Stimulated activated CD8-positive, alpha-beta memory T cell treated with anti-CD3 and anti-CD28 coated beads, Interleukin-2, amount 100 ng/mL, for 48 hours (primary cell): ENCODE measurements at regions not wholly inside any gene's neighbourhood (a gene's known extent, or its start where the extent isn't known, plus 50 kb on each side); places are given as distances from the start of the nearest gene placed in this dataset.

Experiments
- DNase-seq, 2 donors: peaks; one replicate each; pipeline ENCODE4 v3.0.0-alpha.2; 2020; ENCODE audit warnings: low read depth in 2 of 2

DNA sequence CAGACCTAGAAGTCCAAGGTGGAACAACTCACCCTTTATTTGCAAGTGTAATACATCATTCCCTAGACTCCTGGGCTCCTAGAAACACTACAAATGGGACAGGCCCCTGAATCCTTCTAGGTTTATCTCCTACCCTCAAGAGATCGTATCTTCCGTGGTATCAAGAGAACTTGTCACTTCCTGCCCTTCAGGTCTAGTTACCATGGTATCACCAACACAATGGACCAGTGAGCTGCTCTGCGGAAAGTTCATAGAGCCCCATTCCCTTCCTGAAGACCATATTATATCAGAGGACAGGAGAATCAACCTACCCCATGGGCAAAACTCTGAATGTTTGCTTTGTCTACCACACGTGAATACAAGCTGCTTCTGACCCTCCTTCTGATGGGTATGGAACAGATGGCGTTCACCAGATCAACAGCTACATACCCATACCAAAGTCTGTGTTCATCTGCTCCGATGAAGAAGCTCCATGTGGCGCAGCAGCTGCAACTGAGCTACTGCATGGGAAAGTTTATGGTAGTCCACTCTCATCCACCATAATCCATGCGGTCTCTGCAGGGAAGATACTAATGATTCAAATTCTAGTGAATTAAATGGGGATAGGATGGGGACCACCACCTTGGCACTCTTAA is 84.6 kb upstream of the KLF13 start:
- DNase-seq = no peak

DNA sequence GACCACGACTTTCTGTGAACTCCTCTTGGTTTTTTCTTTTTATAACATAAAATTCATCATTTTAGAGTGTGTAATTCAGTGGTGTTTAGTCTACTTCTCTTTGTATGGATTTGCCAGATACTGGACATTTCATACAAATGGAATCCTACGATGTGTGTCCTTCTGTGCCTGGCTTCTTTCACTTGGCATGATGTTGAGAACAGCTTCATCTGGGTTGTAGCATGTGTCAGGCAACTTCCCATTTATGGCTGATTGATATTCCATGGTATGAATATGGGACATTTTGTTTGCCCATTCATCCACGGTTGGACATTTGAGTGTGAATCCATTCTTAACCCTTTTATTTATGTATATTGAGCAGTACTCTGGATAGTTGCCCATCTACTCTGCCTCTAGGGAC is 82.7 kb upstream of the KLF13 start:
- no peak for DNase-seq

DNA sequence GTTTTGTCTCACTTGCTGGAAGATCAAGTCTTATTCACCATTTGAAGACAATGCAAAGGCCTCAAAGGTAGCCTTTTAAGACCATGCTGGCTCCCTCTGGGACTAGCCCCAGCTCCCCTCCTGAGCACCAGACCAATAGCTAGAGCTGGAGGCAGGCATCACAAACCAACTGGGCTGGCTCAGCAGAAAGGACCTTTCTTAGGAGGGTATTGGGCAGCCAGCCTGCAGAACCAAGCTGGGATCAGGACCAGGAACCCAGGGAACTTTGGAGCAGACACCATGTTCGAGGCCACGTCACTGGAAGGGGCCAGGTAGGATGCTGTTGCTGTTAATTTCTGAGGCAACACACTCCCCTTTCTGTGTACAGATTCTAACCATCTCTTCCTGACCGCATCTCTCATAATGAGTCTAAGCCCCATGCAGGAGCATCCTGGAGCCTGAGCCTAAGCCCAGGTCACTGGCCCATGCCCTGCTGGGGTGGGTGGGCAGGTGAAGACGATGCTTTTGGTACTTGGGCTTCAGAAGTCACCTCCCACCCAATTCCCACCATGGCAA is 81.4 kb upstream of the KLF13 start:
- DNase-seq = no peak

DNA sequence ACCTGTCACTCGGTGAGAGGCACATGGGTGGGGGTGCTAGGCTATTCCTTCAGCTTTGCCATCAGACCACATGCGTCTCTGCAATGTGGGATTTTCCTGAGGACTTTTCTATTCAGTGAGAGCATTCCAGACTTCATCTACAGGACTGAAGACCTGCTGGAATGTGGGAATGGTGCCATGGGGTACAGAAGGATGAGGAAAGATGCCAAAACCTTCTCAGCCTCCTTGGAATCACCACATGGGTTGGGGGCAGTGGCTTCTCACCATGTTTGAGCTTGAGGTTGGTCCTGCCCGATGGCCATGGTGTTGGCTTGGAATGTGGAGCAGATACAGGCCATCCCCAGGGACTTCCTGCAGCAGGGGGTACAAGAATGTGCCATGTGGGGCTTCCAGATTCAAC is 80.9 kb upstream of the KLF13 start:
- DNase-seq = no peak

DNA sequence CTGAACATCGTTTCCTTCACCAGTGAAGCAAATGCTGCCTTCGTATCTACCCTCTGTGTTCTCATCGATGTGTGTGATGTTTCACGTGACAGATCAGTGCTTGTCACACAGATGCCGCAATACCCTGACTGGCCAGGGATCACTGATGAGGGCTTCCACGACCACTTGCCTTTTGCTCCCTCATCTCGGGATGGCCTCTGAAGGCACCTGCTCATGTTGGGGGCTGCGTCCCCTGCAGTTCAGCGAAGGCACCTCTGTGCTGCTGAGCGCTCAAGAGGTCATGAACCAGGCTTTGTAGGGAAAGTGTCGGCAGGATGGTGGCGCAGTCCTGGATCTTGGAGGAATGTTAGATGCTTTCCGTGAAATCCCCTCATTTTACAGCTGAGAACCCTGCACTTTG is 79.2 kb upstream of the KLF13 start:
- no peak for DNase-seq

DNA sequence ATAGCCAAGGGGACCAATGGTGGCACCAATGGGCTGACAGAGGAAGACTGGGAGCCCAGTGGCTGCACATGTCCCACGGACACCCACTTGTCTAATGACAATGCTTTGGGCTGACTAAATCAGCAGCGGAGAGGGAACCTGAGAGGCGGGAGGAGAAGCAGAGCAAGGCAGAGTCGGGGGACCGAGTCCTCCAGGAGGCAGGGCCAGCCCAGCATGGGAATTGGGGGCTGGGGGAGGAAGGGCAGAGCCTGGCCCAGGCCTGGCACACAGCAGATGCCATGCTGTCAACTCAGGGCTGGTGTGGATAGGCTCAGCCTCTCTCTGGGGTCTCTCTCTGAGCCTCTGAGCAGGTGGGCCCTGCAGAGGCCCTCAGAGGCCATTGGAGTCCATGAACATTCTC is 78.4 kb upstream of the KLF13 start:
- no peak for DNase-seq

DNA sequence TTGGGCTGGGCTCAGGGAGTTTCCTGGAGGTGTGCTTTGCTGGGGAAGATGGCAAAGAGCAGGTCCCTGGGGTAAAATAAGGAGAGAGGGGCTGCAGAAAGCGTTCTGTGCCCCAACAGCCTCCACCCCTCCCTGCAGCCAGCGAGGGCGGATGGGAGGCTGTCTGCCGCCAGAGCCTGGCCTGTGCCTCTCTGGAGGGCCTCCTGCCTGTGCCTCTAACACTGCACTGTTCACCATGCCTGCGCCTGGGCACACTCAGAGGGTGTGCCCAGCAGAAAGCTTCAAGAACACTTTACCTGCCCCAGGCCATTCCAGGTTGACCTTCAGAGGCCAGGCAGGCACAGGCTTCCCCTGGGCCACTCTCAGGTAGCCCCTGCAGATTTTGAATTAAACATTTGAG is 77.7 kb upstream of the KLF13 start:
- DNase-seq = no peak

DNA sequence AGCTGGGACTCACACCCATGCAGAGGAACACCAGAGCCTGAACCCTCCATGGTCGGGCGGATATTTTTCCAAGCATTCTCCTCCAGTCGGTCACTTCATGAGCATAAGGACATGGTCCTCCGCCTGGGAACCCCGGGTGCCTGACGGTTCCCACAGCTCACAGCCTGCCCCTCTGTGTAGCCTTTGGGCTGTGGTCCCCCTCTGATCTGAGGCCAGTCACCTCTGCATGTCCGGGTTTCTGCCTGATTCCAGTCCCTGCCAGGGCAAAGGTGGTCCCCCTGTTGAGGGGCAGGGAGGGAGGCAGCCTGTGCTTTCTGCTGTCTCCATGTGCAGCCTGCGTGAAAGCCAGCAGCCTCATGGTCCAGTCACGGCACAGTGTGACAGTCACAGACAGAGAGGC is 76.6 kb upstream of the KLF13 start:
- DNase-seq = no peak

DNA sequence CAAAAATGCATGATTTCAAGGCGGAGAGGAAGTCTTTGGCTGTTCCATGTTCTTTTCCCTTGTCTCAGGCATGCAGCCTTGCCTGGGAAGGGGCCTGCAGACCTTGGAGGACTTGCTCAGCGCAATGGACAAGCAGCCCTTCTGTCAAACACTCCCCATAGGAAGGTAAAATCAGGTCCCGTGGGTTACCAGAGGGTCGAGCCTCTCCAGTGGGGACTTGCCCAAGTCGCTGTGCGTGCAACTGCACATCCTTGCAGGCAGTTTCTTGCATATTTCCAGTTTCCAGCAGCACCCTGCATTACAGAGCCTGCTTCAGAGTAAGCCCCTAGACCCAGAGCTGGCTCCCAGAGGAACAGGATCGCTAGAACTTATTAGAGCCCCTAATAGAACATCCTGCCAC is 75.5 kb upstream of the KLF13 start:
- no peak for DNase-seq

DNA sequence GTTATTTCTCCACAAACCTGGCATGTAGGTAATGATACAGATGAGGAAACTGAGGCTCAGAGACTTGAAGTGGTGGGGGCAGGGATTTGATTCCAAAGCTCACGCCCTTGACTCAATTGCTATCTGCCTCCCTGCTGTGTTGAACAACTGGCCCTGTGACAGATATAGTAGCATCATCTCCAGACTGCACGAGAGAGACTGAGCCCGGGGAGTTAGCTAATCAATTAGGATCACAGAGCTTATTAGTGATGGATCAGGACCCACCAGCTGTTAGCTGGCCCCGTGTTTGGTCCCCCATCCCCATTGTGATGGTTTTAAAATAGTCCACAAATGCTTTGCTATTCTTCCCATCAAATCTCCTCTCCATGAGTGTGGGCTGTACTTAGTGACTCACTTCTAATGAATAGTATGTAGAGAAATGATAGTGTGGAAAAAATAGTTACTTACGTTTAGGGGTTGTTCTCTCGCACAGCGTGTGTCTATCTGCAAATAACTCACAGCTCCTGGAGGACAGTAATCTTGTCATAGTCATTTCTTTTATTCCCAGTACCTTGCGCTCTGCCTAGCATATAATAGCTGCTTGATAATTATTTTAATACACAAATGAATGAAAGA is 74.4 kb upstream of the KLF13 start:
- no peak for DNase-seq

DNA sequence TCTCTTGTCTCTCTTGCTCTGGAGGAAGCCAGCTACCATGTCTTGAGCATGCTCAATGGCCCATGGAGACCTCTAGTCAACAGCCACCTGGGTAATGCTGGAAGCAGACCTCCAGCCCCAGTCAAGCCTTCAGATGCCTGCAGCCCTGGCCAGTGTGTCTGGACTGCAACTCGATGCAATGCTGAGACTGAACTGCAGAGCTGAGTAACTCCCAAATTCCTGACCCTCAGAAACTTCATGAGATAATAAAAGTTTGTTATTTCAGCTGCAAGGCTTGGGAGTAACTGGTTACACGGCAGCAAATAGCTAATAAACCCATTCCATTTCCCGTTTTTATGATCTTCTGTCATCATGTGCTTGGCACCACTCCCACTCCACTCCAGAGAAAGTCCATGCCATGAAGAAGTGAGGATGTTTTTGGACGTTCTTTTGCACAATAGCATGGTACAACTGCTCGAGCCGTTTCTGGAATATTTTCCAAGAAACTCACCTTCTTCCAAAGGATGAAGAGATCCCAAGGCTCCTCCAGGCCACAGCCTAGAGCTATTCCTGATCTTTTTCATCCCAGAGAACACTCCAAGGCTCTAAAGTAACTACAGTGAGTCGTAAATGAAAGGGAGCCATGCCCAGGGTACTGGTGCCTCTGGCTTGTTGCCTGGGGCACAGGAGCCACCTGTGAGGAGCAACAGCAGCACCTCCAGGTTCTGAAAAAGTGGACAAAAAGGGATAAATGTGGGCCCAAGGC is 72.0 kb upstream of the KLF13 start:
- no peak for DNase-seq

DNA sequence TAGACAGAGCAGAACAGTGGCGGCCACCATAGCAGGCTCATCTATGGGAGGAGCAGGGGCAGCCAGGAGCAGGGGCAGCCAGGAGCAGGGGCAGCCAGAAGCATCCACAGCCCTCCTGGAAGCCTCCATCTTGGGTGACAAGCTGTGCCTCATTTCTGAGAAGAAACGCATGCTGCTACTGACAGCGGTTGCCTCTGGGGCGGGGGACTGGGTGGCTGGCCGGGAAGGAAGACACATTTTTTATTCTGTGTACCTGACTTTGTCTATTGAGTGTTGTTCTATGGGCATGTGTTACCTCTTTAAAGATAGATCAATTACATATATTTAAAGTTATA is 71.5 kb upstream of the KLF13 start:
- no peak for DNase-seq

DNA sequence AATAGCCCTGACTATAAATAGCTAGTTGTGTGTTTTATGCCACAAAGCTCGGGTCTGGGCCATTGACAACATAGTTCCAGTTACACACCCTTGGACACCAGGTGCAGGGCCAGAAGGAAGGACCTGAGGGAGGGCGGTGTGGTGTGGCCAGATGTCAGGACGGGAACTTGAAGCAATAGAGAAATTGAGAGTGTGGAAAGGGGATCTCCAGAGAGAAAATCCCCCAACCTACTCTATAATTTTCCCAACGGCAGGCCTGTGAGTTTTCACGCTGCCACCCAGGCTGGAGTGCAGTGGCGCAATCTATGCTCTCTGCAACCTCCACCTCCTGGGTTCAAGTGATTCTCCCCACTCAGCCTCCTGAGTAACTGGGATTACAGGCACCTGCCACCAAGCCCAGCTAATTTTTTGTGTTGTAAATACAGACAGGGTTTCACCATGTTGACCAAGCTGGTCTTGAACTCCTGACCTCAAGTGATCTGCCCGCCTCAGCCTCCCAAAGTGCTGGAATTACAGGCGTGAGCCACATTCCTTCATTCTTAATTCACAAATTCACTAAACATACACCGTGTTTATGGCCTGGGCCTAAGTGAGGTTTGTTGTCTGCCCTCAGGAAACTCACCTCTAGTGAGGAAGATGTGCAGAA is 70.8 kb upstream of the KLF13 start:
- no peak for DNase-seq

DNA sequence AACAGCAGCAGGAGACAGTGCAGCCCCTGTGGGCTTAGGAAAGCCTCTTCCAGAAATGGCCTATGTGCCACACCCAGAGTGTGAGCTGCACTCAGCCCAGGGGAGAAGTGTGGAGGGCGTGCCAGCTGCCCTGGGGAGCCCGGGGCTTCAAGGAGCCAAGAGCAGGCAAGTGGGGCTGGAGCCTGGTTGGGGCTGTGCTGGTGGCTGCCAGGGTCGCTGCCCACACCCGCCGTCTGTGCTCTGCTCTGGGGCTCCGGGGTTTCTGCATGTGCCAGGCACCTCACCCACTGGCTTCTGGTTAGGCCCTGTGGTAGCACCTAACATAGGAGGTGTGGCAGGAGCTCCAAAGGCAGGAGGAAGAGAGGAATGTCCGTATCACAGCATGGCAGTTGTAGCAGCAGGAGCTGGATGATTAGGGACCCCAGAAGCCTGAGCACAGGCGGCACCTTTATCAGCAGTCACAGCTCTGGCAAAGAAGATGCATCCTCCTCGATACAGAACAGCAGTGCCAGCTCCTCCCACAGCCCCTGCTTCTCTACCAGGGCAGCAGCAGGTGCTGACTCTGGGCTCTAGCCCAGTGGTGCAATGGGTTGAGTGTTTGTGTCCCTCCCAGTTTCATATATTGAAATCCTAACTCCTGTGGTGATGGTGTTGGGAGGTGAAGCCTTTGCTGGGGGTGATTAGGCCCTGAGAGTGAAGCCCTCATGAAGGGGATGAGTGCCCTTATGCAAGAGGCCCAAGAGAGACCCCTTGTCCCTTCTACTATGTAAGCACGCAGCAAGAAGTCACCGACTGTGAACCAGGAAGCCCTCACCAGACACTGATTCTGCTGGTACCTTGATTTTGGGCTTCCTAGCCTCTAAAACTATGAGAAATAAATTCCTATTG is 70.0 kb upstream of the KLF13 start:
- no peak for DNase-seq

DNA sequence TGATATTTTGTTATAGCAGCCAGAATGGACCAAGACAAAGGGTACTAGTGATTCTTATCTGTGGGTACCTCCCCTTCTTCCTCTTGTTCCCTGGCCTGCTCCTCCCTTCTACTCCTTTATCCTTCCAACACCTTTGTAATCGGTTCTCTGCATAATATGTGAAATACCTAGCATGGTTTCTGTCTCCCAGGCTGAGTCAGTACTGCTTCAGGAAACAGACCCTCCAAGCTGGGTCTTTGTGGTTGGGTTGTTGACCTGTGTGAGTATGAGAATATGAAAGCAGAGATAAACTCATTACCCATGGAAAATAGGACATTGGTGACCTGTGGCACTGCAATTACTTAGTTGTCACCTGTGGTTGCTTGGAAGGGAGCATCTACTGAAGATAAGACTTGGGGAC is 69.3 kb upstream of the KLF13 start:
- no peak for DNase-seq

DNA sequence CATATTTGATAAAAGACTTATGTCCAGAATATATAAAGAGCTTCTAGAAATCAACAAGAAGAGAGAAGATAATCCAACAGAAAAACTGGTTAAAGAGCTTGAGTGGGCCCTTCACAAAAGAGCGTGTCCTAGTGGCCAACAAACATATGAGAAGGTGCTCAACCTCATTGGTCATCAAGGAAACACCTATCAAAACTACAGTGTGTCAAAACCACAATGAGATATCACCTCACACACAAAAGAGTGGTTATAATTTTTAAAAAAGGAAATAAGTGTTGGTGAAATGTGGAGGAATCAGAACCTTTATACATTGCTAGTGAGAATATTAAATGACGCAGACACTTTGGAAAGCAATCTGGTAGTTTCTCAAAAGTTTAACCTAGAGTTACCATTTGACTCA is 68.4 kb upstream of the KLF13 start:
- DNase-seq = no peak

DNA sequence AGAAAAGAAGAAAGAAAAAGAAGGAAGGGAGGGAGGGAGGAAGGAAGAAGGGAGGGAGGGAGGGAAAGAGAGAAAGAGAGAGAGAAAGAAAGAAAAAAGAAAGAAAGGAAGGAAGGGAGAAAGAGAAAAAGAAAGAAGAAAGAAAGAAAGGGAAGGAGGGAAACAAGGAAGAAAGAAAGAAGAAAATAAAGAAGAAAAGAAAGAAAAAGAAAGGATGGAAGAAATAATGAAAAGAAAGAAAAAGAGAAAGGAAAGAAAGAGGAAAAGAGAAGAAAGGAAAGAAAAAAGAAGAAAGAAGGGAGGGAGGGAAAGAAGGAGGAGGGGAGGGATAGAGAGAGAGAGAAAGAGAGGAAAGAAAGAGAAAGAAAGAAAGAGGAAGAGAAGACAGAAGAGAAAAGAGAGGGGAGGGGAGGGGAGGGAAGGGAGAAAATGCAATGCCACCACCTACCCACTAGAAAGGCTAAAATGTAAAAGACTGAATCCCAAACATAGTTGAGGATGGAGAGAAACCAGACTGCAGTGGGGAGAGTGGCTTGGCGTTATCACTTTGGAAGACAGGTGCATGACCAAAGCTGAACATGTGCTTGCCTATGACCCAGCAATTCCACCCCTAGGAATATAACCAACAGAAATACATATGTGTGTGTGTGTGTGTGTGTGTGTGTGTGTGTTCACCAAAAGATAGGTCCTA is 66.9 kb upstream of the KLF13 start:
- no peak for DNase-seq

DNA sequence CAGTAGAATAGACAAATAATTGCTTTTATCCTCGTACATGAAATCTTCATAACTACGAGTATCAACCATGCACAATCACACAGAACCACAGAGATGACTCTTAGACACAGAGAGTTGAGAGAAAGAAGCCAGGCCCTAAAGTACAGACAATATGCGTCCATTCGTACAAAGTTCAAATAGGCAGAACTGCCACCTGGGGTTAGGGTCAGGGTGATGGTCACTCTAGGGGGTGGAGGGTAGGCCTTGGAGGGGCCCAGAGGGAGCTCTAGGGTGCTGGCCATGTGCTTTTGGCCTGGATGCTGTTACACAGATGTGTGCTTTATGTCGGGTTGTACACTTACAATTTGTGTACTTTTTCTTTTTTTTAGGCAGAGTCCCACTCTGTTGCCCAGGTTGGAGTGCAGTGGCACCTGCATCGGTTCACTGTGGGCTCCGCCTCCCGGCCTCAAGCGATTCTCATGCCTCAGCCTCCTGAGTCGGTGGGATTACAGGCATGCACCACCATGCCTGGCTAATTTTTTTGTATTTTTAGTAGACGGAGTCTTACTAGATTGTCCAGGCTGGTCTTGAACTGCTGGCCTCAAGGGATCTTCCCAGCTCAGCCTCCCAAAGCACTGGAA is 65.9 kb upstream of the KLF13 start:
- no peak for DNase-seq

DNA sequence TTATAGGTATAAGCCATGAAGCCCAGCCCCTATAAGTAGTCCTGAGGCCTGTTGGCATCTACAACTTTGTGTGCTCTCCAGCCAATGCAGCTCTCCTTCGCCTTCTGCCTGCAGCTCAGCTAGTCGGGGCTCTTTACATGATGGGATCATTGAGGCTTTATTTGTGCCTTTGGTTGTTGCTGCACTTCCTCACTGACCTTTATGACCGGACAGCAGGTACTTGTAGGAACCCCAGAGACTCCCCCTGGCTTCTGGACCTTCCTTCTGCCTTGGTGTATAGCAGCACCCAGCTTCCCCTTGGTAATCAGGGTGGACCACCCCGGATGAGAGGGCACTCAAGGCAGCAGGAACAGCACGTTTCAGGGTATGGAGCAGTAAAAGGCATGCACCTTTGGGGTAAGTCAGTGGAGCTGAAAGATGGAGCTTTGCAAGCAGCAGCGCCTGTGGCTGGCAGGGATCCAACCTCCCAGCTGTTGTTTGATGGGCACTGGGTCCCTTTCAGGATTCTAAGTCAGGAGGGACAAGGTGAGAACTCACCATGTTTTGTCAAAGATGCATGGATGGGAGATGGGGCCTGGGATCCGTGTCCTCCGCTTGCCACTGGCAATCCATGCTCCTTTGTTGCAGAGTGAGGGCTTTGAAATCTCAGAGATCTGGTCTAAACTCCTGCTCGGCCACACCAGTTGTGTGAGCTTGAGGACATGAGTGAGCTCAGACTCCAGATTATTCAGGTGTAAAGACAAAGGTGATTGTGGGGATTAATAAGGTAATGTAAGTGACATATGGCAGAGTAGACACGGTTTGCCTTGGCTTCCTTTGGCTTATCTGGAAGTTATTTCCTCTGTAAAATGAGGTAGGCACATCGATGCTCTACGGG is 65.1 kb upstream of the KLF13 start:
- DNase-seq = no peak

DNA sequence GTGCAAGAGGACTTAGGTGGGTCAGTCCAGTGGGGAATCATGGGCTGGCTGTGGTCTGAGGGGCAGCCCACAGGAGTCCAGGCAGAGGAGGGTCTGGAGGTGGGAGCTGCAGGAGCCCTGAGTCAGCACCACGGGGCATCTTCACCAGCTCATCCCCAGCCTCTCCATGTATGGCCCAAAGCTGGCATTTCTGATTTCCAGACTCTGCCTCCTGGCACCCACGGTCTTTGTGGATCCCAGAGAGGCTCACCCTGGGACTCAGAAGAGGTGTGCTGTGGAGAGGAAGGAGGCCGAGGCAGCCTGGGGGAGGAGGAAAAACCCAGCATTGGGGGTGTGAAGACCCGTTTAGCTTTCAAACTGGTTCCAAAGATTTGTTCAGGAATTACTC is 64.5 kb upstream of the KLF13 start:
- no peak for DNase-seq
